H1 (cell line): ENCODE measurements at regions not wholly inside any gene's neighbourhood (a gene's known extent, or its start where the extent isn't known, plus 50 kb on each side); places are given as distances from the start of the nearest gene placed in this dataset.

ENCODE experiments used
- CTCF ChIA-PET: fragments of 300-600 bp; sonication (Branson Sonifier 250); formaldehyde crosslinking; loops from one replicate; lab custom pipeline; 2021; ENCODE audit not compliant: partially characterized antibody; lab: Charles Lee
- POLR2A ChIA-PET: fragments of 300-600 bp; sonication (Branson Sonifier 250); formaldehyde crosslinking; loops from one replicate; lab custom pipeline; 2021; ENCODE audit warnings: inconsistent platforms; ENCODE audit not compliant: partially characterized antibody; lab: Charles Lee
- DNase-seq, 2 experiments: peaks; one replicate each; pipeline versions ENCODE4 v3.0.0 to v3.0.0-alpha.2; 2010 to 2022; ENCODE audit warnings: low spot score in 2 of 2, low read depth in 1 of 2, mixed read lengths in 1 of 2
- FAIRE-seq: peaks from 2 replicates; lab custom pipeline; 2011; peaks lifted over from hg19 to GRCh38; lab: Jason Lieb, UNC
- H2AFZ ChIP-seq: 2 replicates; pipeline ENCODE4 v1.8.1; 2012; ENCODE audit warnings: low read length, inconsistent platforms
- H2AK5ac ChIP-seq: 2 replicates; pipeline ENCODE4 v1.6.1; 2013; ENCODE audit warnings: low read depth, low read length
- H2BK120ac ChIP-seq: replicated peaks from 2 replicates; pipeline ENCODE3; 2013; ENCODE audit warnings: low read depth, low read length, inconsistent platforms
- H2BK12ac ChIP-seq: 2 replicates; pipeline ENCODE4 v1.6.1; 2013; ENCODE audit warnings: low read depth, low read length
- H2BK15ac ChIP-seq: 2 replicates; pipeline ENCODE4 v1.6.1; 2013; ENCODE audit warnings: low read length
- H2BK20ac ChIP-seq: 2 replicates; pipeline ENCODE4 v1.6.1; 2013; ENCODE audit warnings: low read length
- H2BK5ac ChIP-seq: 2 replicates; pipeline ENCODE4 v1.6.1; 2013; ENCODE audit warnings: low read depth, low read length
- H3K14ac ChIP-seq: 2 replicates; pipeline ENCODE4 v1.6.1; 2013; ENCODE audit warnings: inconsistent platforms; ENCODE audit not compliant: insufficient read length
- H3K18ac ChIP-seq: 2 replicates; pipeline ENCODE4 v1.6.1; 2013; ENCODE audit warnings: low read length; ENCODE audit errors: extremely low read depth
- H3K23ac ChIP-seq: 2 replicates; pipeline ENCODE4 v1.6.1; 2013; ENCODE audit warnings: inconsistent platforms; ENCODE audit not compliant: insufficient read length
- H3K23me2 ChIP-seq: 2 replicates; pipeline ENCODE4 v1.6.1; 2013; ENCODE audit warnings: low read depth, low read length
- H3K27ac ChIP-seq: 2 replicates; pipeline ENCODE4 v1.6.1; 2011; ENCODE audit warnings: low read depth, low read length, inconsistent platforms
- H3K27me3 ChIP-seq, 4 experiments: replicated peaks in 1 of 4; 1 replicate in 1 of 4; 2 replicates in 3 of 4; pipeline versions ENCODE4 v1.6.1 to v1.8.1; 2011 to 2013; ENCODE audit warnings: low read length in 3 of 4, mild to moderate bottlenecking in 3 of 4, inconsistent platforms in 2 of 4, mixed read lengths in 2 of 4, moderate library complexity in 1 of 4; ENCODE audit not compliant: control insufficient read depth in 3 of 4, insufficient read depth in 3 of 4; ENCODE audit errors: extremely low read depth in 1 of 4
- H3K36me3 ChIP-seq, 4 experiments: 2 replicates each; pipeline versions ENCODE4 v1.6.1 to v1.8.1; 2011 to 2013; ENCODE audit warnings: mild to moderate bottlenecking in 4 of 4, low read length in 3 of 4, moderate library complexity in 2 of 4, control low read depth in 1 of 4, inconsistent platforms in 1 of 4; ENCODE audit not compliant: insufficient read depth in 4 of 4, control insufficient read depth in 2 of 4
- H3K4ac ChIP-seq: replicated peaks from 2 replicates; pipeline ENCODE3; 2013; ENCODE audit warnings: low read length, low read depth, mixed read lengths, inconsistent platforms; ENCODE audit not compliant: insufficient read length
- H3K4me1 ChIP-seq, 4 experiments: replicated peaks in 1 of 4; 1 replicate in 1 of 4; 2 replicates in 3 of 4; pipeline versions ENCODE4 v1.6.1 to v1.8.1; 2011 to 2013; ENCODE audit warnings: low read length in 3 of 4, inconsistent platforms in 2 of 4, mixed read lengths in 1 of 4; ENCODE audit not compliant: insufficient read depth in 4 of 4, control insufficient read depth in 3 of 4
- H3K4me2 ChIP-seq, 2 experiments: 2 replicates each; pipeline versions ENCODE4 v1.6.1 to v1.8.1; 2011 to 2013; ENCODE audit warnings: low read depth in 2 of 2, low read length in 2 of 2, control low read depth in 1 of 2, inconsistent platforms in 1 of 2, mild to moderate bottlenecking in 1 of 2; ENCODE audit not compliant: insufficient read depth in 1 of 2
- H3K4me3 ChIP-seq, 4 experiments: fragments of 200-600, 300-600 bp in 1 of 4; sonication (generic), shearing (Covaris generic), sonication (Bioruptor Twin) in 1 of 4; 2 replicates each; pipeline versions ENCODE4 v1.5.1 to v1.8.1; 2011 to 2016; ENCODE audit warnings: low read length in 4 of 4, low read depth in 3 of 4, control low read depth in 2 of 4, inconsistent platforms in 2 of 4, mild to moderate bottlenecking in 2 of 4, mixed read lengths in 1 of 4, moderate library complexity in 1 of 4; ENCODE audit not compliant: insufficient read depth in 2 of 4; ENCODE audit errors: extremely low read depth in 1 of 4
- H3K56ac ChIP-seq: replicated peaks from 2 replicates; pipeline ENCODE3; 2013; ENCODE audit warnings: low read depth, mild to moderate bottlenecking, mixed read lengths, low read length, inconsistent platforms; ENCODE audit not compliant: insufficient read length
- H3K79me1 ChIP-seq: 2 replicates; pipeline ENCODE4 v1.6.1; 2013; ENCODE audit warnings: low read depth, low read length, control low read depth
- H3K79me2 ChIP-seq, 2 experiments: 2 replicates each; pipeline versions ENCODE4 v1.6.1 to v1.8.1; 2012 to 2013; ENCODE audit warnings: low read length in 2 of 2, mild to moderate bottlenecking in 2 of 2, inconsistent platforms in 1 of 2; ENCODE audit not compliant: insufficient read depth in 2 of 2, control insufficient read depth in 1 of 2
- H3K9ac ChIP-seq, 4 experiments: replicated peaks in 1 of 4; 1 replicate in 1 of 4; 2 replicates in 3 of 4; pipeline versions ENCODE4 v1.6.1 to v1.8.1; 2011 to 2013; ENCODE audit warnings: low read depth in 3 of 4, low read length in 3 of 4, control low read depth in 2 of 4, mild to moderate bottlenecking in 2 of 4, moderate library complexity in 2 of 4, inconsistent platforms in 1 of 4; ENCODE audit errors: extremely low read depth in 1 of 4
- H3K9me3 ChIP-seq, 2 experiments: 2 replicates each; pipeline versions ENCODE4 v1.6.1 to v1.8.1; 2012 to 2013; ENCODE audit warnings: mild to moderate bottlenecking in 2 of 2, moderate library complexity in 2 of 2, control low read depth in 1 of 2, inconsistent platforms in 1 of 2, low read depth in 1 of 2, low read length in 1 of 2, mixed read lengths in 1 of 2; ENCODE audit not compliant: insufficient read depth in 2 of 2
- H4K20me1 ChIP-seq, 2 experiments: replicated peaks in 1 of 2; 2 replicates each; pipeline versions ENCODE3 to v1.8.1; 2011 to 2013; ENCODE audit warnings: inconsistent platforms in 2 of 2, low read length in 2 of 2, mild to moderate bottlenecking in 1 of 2; ENCODE audit not compliant: insufficient read depth in 2 of 2, control insufficient read depth in 1 of 2
- H4K5ac ChIP-seq: 2 replicates; pipeline ENCODE4 v1.6.1; 2013; ENCODE audit warnings: low read length, low read depth, mixed read lengths, inconsistent platforms; ENCODE audit not compliant: insufficient read length
- H4K8ac ChIP-seq: 2 replicates; pipeline ENCODE4 v1.8.0; 2013; ENCODE audit warnings: mild to moderate bottlenecking, moderate library complexity, low read length, inconsistent platforms; ENCODE audit not compliant: insufficient read depth; ENCODE audit errors: extremely low read depth
- H4K91ac ChIP-seq: replicated peaks from 2 replicates; pipeline ENCODE3; 2013; ENCODE audit warnings: low read length, mixed read lengths, inconsistent platforms; ENCODE audit not compliant: insufficient read length
- ASH2L ChIP-seq: fragments of 200-600, 300-600 bp; sonication (generic); IDR thresholded peaks from one replicate; pipeline ENCODE4 v1.7.1; 2017; ENCODE audit warnings: low read length
- CBX5 ChIP-seq: fragments of 300-800, 300-1000 bp; sonication (generic); IDR thresholded peaks from 2 replicates; pipeline ENCODE4 v1.7.1; 2016; ENCODE audit warnings: antibody characterized with exemption, low read length, low read depth
- CEBPB ChIP-seq: IDR thresholded peaks from 2 replicates; pipeline ENCODE4 v1.6.1; 2012; ENCODE audit warnings: low read depth, low read length
- EGR1 ChIP-seq: IDR thresholded peaks from 2 replicates; pipeline ENCODE4 v1.6.1; 2011; ENCODE audit warnings: low read depth, low read length, borderline replicate concordance
- HDAC6 ChIP-seq: IDR thresholded peaks from one replicate; pipeline ENCODE4 v1.7.1; 2012; ENCODE audit warnings: low read depth, mild to moderate bottlenecking, inconsistent platforms, low read length, moderate library complexity
- KDM4A ChIP-seq: IDR thresholded peaks from one replicate; pipeline ENCODE4 v1.7.1; 2012; ENCODE audit warnings: low read depth, mild to moderate bottlenecking, moderate library complexity, low read length, inconsistent platforms; ENCODE audit not compliant: severe bottlenecking
- KDM5A ChIP-seq: fragments of 200-600 bp; IDR thresholded peaks from 2 replicates; pipeline ENCODE4 v1.7.1; 2012; ENCODE audit warnings: mild to moderate bottlenecking, low read length, inconsistent platforms, mixed read lengths
- NRF1 ChIP-seq: IDR thresholded peaks from 2 replicates; pipeline ENCODE4 v1.6.1; 2011; ENCODE audit warnings: mild to moderate bottlenecking, low read depth, low read length, improper control_type of control experiment
- RXRA ChIP-seq: IDR thresholded peaks from 2 replicates; pipeline ENCODE4 v1.6.1; 2011; ENCODE audit warnings: low read depth, mild to moderate bottlenecking, low read length, moderate library complexity; ENCODE audit not compliant: insufficient read depth
- SIN3A ChIP-seq, 2 experiments: IDR thresholded peaks in 1 of 2; conservative IDR thresholded peaks in 1 of 2; 2 replicates each; pipeline ENCODE4 v1.6.1; 2011 to 2012; ENCODE audit warnings: low read length in 2 of 2, improper control_type of control experiment in 1 of 2, low read depth in 1 of 2, mild to moderate bottlenecking in 1 of 2
- SIX5 ChIP-seq: IDR thresholded peaks from 2 replicates; pipeline ENCODE4 v1.6.1; 2011; ENCODE audit warnings: mild to moderate bottlenecking, low read depth, low read length
- TAF7 ChIP-seq: optimal IDR thresholded peaks from 2 replicates; pipeline ENCODE3; 2011; ENCODE audit warnings: low read depth, mild to moderate bottlenecking, inconsistent platforms, low read length, moderate library complexity, borderline replicate concordance
- TBP ChIP-seq: IDR thresholded peaks from 2 replicates; pipeline ENCODE4 v1.6.1; 2011; ENCODE audit warnings: low read depth, low read length, improper control_type of control experiment
- WGBS, 2 experiments: shearing (Covaris generic) in 1 of 2; methylation state at CpG; one replicate each; pipeline versions ENCODE4 v1.1.6 to v1.1.7; 2013 to 2015; ENCODE audit warnings: low lambda C conversion rate in 2 of 2, mixed read lengths in 2 of 2, inconsistent platforms in 1 of 2, low coverage in 1 of 2, missing lambda C conversion rate in 1 of 2; ENCODE audit not compliant: insufficient replicate concordance in 2 of 2, insufficient coverage in 1 of 2, insufficient read length in 1 of 2; ENCODE audit errors: extremely low coverage in 1 of 2, missing lambda C conversion rate in 1 of 2; 5-methylcytosine and 5-hydroxymethylcytosine counted together

DNA sequence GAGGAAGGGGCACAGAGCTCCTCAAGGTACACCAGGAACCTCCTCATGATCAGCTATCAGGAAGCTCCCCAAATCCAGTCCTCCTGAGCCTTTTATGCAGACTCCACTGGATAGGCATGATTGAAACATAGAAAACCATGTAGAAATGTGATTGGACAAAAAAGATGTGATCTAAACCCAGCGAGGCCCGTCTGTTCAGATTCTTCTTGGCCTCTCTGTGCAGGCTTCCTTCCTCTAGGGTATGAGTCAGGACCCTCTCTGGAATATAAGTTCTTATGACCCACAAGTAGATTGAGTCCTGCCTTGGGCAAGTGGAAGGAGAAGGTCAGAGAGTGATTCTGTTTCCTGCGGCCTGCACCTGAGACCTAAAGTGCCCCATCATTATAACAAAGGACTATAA lies 166.3 kb downstream of the PHLDA1 start:
- H3K23me2 ChIP-seq: peaks cover 2% of the 10 kb centered on the region; the same call in 1 of the 2 replicates
- no peak overlapping the region for H3K56ac ChIP-seq
- no peak overlapping the region for H3K4me3 ChIP-seq
- H3K9ac ChIP-seq: no peak overlapping the region
- DNase-seq: no peak
- no peak overlapping the region for H4K5ac ChIP-seq
- no peak overlapping the region for H2BK20ac ChIP-seq
- no peak overlapping the region for H3K23ac ChIP-seq
- H4K20me1 ChIP-seq: no peaks in the 10 kb centered on the region
- H3K9me3 ChIP-seq: no peaks in the 10 kb centered on the region
- no peaks in the 10 kb centered on the region; a peak in 1 of 4 replicates for H3K79me2 ChIP-seq
- H3K4ac ChIP-seq: no peak overlapping the region
- H3K4me1 ChIP-seq: no peaks in the 10 kb centered on the region
- no peak overlapping the region for H3K18ac ChIP-seq
- H2AK5ac ChIP-seq: no peak overlapping the region
- H3K36me3 ChIP-seq: no peaks in the 10 kb centered on the region
- H2BK15ac ChIP-seq: no peak overlapping the region
- no peaks in the 10 kb centered on the region for H3K27me3 ChIP-seq
- H4K91ac ChIP-seq: no peak overlapping the region
- H2BK12ac ChIP-seq: no peak overlapping the region
- FAIRE-seq: no peak
- no peak overlapping the region for H3K27ac ChIP-seq
- WGBS, 2 experiments: 98% methylated on average over 3 of the region's 3 CpGs; no CpG with 5 or more reads in 1 of the 2 experiments
- no peaks in the 10 kb centered on the region for H3K79me1 ChIP-seq
- H2BK5ac ChIP-seq: no peak overlapping the region
- no peak overlapping the region for H2AFZ ChIP-seq
- H2BK120ac ChIP-seq: no peak overlapping the region
- no peak overlapping the region for H3K4me2 ChIP-seq
- TF ChIP-seq CEBPB (no peak), EGR1 (no peak), TBP (no peak), KDM4A (no peak), CBX5 (no peak), TAF7 (no peak), ASH2L (no peak), NRF1 (no peak), HDAC6 (no peak), SIX5 (no peak), KDM5A (no peak), SIN3A (conservative IDR thresholded peaks at IDR 0.05 in 1 of 2, IDR thresholded peaks at IDR 0.05 in 1 of 2; ENCODE audit: low read depth in 1 of 2, low read length in 2 of 2) (no peak), RXRA (no peak)
- no peak overlapping the region for H3K14ac ChIP-seq
- ChIA-PET CTCF (interaction anchor here (0.9 to 1.5 kb wide), 2 partner anchors 10 to 45 kb away, joined by 3 read pairs; no protein-coding TSS in a partner anchor), POLR2A (interaction anchor here (1.0 kb wide), 1 partner anchor 176 kb away, joined by 3 read pairs; no protein-coding TSS in a partner anchor)
- H4K8ac ChIP-seq: no peak overlapping the region
